NCI-H82 treated with DMSO at 0.1 percent for 48 hours (cell line): ENCODE measurements at regions not wholly inside any gene's neighbourhood (a gene's known extent, or its start where the extent isn't known, plus 50 kb on each side); places are given as distances from the start of the nearest gene placed in this dataset.

Experiments used
- DNase-seq: peaks from one replicate; lab custom pipeline; 2025; ENCODE audit not compliant: unreplicated experiment; lab: John Stamatoyannopoulos, UW

DNA sequence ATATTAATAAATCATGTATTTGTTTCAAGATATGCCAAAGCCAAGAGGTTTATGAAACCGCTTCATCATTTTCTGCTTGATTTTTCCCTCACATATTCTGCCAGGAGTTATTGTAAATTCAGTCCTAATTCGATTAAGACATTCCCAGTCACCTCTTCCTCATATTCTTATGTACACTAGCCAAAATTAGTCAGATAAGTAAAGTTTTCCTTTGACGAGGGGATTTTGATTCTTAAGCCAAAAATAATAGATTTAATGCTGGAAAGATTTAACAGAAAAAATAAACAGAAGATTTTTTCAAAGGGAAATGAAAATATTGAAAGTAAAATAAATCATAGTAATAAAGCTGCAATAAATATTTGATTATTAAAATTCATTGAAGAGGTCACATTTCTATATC lies 51.0 kb upstream of the VEGFC start:
- DNase-seq: no peak

DNA sequence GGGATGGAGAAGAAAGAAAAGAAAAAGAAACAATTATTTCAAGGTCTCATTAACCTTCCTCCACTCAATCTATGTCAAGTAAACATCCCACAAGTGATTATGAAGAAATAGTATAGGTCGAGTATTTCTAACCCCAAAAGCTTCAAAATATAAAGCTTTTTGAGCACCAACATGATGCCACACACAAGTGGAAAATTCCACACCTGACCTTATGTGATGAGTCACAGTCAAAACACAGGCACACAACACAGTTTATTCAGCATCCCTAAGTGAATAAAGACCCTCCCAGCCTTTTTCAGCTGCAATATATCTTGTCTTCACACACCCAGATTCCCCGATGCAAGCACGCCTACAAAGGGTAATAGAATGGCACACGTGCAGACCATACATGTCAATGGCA lies 51.7 kb upstream of the VEGFC start:
- no peak for DNase-seq

DNA sequence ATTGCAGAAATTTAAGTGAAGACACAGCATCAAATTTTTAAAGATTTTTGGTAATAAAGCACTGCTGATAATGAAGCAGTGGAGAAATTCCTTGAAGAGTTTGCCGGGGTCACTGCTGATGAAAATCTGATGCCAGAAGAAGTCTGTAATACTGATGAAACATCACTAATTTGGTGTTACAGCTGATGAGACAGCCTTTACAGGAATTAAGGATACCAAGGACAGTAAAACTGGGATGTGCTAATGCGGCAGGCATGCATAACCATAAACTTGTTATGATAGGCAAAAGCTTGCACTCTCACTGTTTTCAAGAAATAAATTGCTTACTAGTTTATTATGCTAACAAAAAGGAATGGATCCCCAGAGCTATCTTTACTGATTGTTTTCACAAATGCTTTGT lies 52.9 kb upstream of the VEGFC start:
- DNase-seq: no peak

DNA sequence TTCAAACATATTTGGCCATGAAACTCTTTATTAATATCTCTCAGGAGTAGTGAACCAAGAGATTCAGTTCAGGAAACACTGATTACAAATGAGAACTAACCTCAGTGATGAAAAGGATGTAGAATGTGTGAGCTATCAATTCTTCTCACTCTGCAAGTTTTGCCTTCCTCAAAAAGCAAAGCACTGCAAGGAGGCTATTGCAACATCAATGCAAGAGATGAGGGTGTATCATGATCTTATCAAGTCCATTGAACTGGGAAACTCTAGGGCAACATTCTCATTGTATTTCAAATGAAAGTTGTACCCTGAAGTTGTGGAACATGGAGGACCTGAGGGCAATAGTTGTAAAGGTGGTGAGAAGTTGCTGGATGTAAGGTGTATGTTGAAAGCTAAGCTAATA lies 56.4 kb upstream of the VEGFC start:
- DNase-seq: no peak

DNA sequence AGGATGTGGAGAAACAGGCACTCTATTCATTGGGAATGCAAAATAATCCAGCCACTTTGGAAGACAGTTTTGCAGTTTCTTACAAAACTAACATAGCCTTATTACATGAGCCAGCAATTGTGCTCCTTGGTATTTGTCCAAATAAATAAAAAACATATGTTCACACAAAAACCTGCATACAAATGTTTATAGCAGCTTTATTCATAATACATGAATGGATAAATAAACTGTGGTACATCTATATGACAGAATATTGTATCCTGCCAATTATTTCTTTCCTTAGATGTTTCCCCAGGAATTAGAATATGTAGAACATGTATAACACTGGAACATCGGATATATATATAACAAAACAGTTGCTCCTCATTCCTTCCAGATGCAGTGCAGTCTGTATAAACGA lies 57.7 kb upstream of the VEGFC start:
- DNase-seq: no peak

DNA sequence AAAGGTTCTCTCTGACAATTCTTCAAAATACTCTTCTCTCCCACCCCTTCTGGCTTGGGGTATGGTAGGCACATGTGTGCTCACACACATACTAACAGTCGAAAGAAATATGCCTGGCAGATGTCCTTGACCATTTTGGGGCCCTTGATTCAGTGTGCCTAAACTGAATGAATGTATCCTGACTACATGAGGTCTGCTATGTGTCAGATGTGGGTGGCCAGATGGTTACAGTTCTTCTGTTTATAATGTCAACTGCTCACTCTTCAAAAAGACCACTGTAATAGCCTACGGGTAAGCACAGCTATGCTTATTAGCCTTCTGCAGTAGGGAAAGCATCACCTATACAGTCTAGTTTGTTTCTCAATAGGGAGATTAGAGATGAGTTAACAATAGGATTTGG lies 63.7 kb upstream of the VEGFC start:
- DNase-seq: peak; percentile 82

DNA sequence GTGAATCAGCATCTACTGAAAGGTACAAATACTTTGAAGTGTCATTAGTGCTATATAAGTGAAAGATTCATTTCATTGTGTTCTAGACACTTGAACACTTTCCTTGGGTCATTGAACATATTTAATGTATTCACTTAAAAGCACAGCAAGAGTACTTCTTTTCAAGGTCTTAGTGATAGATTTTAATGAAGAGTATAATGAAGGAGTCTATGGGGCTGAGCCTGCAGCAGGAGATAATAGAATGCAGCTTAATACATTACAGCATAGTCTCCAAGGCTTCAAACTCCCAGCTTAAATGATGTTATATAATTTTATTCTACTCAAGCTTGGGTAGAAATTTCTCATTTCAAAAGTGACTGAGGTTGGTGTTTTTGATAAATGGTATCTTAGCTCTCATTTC lies 66.1 kb upstream of the VEGFC start:
- DNase-seq: no peak

DNA sequence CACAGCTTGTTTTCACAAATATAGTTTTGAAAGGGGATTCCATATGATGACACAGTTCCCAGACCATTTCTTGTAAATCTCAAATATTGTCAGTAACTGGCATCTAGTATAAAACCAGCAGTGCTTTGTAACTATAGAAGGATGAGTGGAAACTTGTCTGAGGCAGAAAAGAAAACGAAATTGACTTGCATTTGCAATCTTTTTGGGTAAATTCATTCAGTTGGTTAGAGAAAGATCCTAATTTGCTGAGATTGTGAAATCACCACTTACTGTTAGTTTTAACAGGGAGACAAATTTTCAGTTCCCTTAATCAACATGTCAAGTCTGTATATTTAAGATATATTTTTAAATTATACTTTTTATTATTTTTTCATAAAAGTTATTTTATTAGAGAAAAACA lies 71.5 kb upstream of the VEGFC start:
- no peak for DNase-seq

DNA sequence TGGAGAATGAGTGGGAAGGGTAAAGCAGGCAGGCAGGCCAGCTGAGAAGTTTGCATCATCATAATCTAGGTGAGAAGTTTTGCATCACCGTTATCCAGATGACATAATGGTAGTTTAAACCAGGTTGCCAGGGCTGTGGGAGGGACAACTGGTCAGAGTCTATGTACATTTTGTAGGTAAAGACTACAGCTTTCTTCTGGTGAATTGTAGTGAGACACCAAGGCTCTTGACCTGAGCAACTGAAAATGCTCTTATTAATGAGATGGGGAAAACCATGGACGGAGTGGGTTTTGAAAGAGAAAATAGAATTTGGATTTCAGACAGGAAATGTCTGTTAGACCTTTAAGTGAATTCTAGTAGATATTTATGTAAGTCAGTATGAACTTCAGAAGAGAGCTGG lies 76.0 kb upstream of the VEGFC start:
- no peak for DNase-seq

DNA sequence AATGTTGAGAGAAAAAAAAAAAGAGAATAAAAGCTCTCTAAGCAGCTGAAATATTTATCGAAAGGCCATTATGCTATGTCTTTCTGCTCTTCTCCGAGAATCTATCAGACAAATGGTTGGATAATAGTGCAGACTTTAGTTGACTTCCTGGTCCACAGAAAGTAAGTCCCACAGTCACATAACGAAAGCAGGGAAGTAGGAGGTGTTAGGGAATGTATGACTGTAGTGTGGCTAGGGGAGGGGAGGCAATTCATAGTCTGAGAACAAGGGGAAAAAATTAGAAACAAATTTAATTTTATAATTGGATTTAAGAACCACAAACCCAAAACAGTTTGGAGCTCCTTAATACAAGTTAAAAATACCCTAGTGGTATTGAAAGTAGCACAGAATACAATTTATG lies 79.7 kb upstream of the VEGFC start:
- no peak for DNase-seq

DNA sequence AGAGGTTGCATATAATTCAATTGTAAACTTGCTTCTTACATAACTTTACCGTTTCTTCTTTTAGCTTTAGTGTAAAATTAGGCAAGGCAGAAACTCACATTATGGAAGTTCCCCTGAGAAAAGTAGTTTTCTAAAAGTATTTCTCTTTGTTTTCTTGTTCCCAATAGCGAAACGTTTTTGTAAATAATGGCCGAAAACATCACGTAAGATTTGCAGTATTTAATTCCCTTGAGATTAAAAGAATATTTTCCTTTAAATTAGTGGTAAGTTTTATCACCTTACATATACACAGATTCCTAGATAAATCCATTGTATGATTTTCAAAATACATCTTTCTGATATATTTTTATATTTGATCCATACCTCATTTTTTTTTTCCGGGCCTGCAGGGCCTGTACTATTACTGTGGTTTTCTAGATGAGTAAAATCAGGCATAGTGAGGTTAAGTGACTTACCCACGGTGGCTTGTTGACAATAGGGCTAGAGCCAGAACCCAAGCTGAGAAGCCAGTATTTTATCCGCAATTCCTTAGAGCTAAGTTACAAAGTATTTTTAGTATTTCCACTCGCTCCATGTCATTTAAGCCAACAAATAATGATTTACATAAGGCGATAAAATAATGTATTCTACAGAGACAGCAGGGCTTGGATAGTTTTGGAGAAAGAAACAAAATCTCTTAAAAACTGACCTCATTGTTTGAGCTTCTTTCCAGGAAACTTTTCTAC lies 82.2 kb upstream of the VEGFC start:
- DNase-seq: no peak

DNA sequence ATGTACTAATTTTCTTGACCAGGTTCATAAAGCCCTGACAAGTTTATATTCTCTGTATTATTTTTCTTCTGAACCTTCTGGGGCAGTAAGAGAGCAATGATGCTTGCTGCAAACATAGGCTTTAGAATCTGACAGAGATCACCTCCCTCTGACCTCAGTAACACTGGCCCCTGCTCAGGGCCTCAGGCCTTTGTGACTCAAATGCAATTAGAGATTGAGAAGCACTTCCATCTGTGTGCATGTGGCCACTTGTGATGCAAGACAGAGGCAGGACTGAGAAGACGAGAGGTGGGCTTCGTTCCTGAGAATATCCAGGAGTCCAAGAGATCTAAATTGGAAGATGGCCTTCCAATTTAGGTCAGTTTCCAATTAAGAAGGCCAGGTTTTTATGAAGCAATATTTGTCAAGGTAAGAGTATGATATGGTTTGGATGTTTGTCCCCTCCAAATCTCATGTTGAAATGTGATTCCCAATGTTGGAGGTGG lies 82.8 kb upstream of the VEGFC start:
- no peak for DNase-seq

DNA sequence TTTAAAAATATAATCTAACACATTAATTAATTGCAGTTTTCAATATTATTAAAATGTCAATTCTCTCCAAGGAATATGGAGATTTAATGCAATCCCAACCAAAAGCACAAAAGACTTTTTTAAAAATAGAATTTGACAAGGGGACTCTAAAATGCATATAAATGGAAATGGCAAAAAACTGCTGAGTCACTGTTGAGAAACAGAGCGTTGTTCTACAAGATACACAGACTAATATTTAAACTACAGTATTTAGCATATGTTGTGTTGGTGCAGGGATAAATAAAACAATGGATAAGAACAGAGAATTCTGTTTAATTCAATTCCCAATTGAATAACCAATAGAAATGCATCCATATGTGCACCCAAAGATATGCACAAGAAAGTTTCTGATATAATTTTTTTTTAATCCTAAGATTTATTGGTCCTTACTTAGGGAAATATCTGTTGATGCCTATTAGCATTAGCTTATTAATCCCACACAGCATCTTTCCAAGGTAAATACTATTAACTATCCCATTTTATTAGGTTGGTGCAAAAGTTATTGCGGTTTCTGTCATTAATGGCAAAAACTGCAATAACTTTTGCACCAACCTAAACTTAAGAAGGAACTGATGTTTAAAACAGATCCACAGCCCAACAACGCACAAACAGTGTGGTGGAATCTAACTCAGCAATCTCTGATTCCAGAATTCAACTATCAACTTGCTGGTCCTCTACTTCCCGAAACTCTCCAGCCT lies 86.8 kb upstream of the VEGFC start:
- DNase-seq: no peak

DNA sequence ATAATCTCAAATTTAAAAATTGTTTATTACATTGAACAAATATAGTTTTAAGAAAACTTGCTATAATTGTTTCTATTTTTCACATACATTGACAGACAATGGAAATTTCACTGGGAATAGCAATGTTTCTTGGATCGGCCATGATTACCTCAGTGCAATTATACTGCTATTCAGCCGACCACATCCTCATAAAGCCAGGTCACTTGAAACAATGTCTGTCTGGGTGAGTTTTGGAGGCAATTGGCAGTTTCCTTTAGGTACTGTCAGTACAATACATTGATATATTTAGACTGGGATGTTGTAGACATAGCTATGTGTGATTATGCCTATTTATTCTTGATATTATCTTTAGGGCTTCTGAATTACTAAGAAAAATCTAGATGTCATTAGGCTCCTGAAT lies 89.5 kb upstream of the VEGFC start:
- no peak for DNase-seq

DNA sequence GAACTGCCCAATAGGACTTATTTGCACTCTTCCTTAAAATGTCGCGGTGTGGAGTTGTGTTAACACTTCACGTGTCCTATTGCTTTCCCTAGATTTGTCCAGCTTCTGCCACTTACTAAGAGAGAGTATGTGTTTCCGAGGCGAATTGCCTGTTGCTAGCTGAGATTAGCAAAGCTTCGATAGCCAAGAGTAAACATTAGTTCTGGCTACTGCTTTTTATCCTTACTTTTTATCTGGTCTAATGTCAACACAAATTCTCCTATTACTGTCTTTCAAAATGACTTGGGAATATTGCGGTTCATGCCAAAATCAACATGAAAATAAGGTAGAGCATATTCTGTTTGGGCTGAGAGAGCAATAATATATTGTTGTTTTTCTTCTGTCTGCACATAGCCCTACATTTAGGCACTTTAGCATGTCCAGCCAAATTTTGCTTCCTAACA lies 90.4 kb upstream of the VEGFC start:
- DNase-seq: no peak

DNA sequence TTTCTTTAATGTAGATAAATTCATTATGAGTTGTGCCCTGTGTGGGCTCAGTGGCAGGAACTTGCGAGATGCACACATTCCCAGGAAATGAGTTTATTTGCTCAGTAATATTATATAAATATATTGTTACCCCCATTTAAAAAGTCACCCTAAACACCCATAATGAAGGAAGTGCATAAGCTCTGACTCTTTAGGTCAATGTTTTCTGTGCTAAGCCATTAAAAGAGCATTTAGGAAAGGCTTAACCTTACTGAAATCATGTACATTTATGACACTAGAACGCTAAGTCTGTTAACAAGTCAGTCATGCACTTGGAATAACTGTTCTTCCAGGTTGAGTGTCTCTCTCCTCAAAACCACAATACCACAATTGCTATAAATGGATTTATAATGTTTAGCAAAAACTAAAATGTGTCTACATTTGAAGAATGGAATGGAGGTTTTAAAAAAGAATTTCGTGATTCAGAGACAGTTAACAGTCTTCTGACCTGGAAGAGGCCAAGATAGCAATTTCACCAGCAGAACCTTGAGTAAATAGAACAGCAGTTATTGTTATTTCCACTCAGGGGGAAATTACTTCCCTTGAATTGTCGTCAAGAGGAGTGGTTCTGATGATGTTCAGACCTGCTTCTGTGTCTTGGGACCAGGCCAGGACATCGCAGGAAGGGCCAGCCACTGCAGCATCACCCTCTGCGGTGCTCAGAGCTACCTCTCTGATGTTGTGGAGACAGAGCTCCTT lies 91.1 kb upstream of the VEGFC start:
- DNase-seq: no peak

DNA sequence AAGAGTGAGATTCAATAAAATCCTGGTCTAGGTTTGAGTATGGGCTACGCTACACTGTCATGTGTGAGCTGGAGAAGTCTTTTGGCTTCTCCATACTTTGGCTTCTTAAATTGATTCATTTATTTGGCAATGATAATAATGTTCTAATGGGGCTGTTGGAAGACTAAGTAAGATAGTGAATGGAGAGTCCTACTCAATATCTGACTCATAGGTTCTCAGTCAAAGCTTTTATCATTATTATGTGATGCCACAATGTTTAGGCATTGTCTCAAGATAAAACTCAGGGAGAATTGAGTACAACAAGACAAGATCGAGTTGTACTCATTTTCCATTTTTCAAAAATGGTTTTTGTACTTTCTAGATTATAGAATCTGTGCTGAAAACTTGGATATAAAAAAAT lies 92.5 kb upstream of the VEGFC start:
- no peak for DNase-seq

DNA sequence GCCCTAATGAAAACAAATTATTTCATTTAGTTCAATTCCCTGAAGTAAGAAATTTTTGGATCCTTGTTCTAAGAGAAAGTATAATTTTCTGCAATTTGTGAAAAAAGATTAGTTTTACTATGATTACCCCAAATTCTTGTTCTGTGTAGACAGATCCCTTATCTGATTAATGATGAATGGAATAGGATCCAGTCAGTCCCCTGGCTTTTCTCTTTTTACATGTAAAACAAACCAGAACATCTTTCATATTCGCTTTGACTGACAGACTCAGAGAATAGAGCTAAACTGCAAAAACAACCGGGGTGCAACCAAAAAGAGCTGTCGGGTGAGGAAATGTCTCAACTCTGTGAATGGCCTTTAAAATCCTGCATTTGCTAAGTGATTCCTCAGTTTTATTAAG lies 93.4 kb upstream of the VEGFC start:
- DNase-seq: no peak

DNA sequence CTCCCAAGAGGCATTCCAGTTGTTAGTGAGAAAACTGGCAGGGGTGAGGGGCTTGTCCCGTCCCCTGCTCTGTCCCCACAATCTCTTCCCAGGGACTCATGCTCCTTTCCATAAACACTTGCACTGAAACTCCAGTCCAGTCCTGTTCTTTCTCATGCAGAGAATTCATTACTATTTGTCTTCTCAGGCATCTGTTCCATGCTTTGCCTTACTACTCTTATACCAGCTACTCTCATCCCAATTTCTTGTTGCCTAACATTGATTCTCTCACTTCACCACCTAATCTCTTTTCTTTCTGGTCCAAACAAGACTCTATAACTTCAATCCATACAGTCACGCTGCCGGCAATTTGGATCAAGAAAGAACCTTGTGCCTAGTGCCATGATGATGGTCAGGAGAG lies 97.1 kb upstream of the VEGFC start:
- no peak for DNase-seq

DNA sequence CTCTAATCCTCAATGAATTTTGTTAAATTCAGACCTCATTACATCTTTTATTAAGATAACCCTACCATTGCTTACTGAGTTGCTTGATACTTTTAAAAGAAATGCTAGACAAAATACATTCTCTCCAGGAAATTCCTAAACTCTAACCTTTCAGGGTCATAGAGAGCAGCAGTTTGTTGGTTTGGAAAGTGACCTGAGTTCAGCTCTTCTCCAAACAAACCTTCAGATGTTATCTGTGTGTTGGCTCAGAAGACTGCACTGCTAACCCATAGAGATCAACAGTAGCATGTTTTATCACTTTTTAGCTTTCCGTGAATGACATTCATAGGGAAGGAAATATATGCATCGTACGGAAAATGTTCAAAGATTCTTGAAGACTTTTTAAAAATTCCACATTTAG lies 101.8 kb upstream of the VEGFC start:
- DNase-seq: no peak

DNA sequence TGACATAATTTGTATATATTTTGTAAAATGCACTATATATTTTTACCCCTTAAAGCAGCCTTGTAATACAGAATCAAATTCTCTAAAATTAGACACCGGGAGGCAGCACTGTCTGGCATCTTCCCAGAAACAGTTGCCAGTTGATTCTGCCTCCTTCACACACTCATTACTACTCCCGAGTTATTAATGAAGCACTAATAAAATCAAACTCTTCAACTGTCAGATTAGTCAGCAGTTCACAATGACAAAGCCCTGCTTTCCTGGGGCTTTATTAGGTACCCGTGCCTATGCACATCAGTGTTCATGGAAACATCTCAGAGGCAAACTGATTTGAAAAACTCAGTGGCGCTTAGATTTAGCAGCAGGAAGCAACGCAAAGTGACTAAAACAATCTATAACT lies 103.5 kb upstream of the VEGFC start:
- DNase-seq: no peak

DNA sequence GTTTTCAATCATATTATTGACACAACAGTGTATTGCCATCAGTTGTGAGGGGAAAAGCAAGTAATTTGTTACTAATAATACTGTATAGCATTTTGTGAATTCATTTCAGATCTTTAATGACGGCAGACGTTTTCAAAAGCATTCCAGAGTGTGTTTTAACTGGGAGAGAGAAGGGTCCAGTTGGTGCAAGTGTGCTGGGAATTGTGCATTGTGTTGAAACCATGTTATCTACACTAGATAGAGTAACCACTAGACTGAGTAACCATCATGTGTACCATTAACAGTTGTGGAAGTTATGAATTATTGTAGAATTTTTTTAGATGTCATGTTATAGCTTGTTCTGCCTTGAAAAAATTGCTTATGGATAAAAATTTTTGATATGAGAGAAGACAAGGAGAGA lies 104.5 kb upstream of the VEGFC start:
- DNase-seq: no peak
